Germinal center (tissue), 1 donor: ENCODE measurements at regions not wholly inside any gene's neighbourhood (a gene's known extent, or its start where the extent isn't known, plus 50 kb on each side); places are given as distances from the start of the nearest gene placed in this dataset.
A peak's percentile ranks its signal among the peaks of the same experiment; 100 is the strongest.
"Not testable (repeated sequence)": the region's sequence is repeated elsewhere in the genome, so short reads cannot be mapped to it uniquely, and the experiment has no call there.

Experiments
- DNase-seq: peaks from one replicate; pipeline ENCODE4 v3.0.0; 2012; ENCODE audit warnings: mixed read lengths, low spot score

DNA sequence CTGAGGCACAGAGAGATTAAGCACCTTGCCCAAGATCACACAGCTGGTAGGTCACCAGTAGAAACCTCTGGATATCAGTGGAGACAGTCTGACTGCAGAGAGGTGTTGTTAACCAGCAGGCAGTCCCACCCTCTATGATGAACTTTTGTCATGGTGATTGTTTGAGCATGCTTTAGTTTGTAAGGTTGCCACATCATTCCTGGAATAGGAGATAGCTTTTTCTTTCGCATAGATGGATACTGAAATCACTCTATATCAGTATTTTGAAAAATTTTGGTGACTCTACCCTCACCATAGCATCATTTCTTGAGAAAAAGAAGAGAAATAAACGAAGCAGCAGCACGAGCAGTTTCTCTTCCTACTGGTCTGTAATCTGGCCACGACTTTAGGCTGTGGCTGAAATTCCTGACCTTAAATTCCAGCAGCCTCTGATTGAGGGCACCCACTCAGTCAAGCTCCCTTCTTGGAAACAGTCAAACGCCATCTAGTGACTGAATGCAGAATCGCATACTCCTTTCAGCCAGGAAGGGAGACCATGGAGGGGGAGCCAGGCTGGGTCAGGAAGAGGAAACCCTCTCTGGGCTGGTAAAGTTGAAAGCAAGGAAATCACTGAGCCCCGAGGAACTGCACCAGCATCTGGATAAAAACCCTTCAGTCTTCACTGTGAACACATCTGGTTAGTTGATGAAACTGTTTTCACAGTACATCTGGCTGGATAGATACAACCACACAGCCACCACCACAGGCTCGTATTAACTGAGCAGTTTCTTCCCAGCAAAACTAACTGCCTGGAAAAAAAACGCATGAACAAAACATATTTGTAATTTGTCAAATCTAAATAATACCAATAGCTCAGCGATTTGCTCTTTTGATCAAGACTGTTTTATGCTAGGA is 108.5 kb upstream of the XYLT1 start:
- peak; percentile 65 for DNase-seq

DNA sequence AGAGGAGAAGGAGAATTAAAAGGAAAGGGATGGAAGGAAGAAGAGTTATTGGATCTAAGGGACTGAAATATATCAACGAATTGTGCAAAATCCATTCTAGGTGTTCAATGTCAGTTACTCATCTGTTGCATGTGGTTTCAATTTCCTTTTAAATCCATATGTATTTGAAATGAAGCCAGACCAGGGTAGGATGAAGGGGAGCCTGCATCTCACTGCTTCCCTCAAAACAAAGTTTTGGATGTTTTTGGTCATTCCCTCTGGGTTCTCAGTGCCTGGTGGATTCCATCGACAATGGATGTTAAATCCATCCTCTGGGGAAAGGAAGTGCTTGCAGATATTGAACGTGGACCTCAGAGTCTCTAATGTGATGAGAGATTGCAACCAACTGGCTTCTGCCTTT is 103.5 kb upstream of the XYLT1 start:
- no peak for DNase-seq

DNA sequence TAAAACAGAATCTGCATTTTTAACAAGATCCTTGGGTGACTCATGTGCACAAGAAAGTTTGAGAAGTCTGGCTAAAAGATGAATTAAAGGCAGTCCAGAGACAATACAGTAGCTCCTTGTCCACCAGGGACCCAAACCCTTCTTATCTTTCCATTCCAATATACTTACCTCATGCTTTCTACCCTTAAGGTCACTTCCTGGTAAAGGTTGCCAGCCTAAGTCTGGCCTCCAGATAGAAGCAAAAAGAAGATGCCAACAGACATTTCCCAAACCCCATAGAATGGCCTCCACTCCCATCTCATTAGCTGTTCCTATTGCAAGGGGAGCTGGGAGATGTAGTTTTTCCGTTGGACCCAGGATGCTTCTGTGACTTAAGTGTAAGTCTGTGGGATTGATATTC is 101.4 kb upstream of the XYLT1 start:
- DNase-seq: no peak

DNA sequence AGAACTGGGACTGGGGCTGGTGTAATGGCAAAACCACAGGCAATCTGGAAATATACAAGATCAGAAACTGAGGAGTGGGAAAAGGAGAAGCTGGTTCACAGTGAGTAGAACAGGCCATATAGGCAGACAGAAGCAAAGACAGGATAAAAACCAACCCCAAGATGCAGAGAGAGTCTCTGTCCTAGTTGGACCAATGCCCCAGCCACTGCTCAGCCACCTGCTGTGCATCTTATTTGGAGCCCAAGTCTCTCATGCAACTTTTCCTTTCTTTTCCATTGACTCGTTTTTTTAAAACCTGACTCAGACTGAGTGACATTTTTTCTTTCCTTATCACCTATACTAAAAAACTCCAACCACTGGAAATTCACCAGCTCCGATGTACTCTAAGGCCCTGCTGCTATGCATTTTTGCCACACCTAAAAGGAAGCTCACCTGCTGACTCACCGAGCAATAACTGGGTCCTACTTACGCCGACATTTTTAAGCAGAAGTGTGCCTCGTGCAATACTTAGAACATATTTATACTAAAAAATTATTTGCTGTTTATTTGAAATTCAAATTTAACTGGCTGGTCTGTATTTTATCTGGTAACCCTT is 100.8 kb upstream of the XYLT1 start:
- DNase-seq: no peak

DNA sequence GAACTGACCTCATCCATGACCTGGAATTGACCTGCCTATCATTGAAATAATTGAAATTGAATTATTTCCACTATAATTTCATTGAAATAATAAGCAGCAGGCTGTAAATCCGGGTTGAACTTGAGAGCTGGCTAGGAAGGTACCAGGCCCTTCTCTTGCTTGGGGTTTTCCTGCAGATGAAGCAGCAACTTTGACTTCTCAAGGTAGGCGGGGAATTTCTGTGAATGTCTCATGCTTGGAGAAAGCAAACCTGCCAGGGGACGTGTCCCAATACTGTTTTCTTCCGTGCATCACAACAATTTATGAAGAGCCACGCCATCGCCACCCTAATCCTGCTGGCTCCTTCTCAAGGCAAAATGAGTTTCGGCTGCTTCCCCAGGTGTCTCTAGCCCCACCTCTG is 97.5 kb upstream of the XYLT1 start:
- DNase-seq: no peak

DNA sequence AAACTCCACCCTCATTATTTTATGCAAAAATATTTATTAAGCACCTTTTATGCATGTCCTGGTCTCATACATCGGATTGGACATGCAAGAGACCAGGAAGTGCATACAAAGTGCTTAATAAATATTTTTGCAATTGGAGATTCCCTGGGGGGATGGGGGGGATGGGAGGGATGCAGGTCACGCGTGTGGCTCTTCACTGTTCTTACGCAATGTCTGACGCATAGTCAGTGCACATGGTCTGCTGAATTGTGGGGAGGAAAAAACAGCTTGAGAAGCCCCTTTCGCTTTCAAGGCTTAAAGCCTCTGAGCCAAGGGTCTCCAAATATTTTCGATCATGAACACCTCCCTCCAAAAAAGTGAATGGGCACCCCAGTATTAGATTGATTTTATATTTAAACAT is 96.7 kb upstream of the XYLT1 start:
- no peak for DNase-seq

DNA sequence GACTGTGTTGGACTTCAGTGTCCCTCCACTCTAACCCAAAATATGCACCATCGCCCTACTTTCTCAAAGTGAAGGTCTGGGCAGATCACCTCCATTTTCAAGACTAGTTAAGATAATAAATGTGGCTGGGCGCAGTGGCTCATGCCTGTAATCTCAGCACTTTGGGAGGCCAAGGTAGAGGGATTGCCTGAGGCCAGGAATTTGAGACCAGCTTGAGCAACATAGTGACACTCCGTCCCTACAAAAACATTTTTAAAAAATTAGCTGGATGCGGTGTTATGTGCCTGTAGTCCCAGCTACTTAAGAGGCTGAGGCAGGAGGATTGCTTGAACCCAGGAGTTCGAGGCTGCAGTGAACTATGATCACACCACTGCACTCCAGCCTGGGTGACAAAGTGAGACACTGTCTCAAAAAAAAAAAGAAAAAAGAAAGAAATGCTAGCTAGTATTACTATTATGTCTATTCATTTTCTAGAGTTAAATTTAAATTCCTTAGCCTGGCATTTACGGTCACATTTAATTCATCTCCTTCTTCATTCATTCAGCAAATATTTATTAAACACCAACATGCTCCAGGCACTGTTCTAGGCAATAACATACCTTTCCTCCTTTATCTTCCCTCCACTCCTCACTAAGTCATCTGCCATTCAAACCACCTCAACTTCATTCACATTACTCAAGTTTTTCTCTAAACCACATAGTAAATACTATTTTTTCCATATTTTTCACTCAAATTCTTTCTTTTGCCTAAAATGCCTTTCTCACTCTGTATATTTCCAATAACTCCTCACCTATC is 96.1 kb upstream of the XYLT1 start:
- DNase-seq: no peak

DNA sequence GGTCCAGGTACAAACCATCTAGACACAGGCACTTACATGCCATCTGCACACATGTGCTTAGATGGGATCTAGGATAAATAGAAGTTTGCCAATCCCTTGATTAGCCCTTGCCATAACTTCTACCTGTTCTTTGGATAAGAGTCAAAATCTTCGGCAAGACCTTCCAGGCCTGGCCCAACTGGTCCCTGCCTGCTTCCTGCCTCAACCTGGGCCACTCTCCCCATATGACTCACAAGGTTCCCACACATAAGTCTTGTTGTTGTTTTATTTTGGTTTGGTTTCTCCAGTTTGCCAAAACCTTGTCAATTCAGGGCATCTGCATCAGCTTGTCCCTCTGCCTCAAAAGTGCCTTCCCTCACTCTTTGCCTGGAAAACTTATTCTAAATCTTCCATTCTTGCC is 95.3 kb upstream of the XYLT1 start:
- no peak for DNase-seq

DNA sequence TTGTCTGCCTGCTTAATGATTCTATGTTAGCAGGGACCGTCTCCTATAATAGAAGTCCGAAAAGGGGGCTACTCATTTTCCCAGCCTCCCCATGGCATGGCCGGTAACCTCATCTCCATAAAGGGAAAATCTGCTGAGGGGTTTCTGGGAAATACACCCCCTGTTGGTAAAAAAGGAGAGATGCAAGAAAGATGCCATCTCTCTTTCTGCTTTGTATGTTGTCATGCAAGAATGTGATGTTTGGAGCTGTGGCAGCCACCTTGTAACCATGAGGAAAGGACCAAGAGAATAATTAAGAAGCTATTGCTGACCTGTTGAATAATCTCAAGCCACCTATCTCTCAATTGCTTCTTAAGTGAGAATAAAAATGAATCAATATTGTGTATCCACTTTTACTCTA is 94.8 kb upstream of the XYLT1 start:
- no peak for DNase-seq

DNA sequence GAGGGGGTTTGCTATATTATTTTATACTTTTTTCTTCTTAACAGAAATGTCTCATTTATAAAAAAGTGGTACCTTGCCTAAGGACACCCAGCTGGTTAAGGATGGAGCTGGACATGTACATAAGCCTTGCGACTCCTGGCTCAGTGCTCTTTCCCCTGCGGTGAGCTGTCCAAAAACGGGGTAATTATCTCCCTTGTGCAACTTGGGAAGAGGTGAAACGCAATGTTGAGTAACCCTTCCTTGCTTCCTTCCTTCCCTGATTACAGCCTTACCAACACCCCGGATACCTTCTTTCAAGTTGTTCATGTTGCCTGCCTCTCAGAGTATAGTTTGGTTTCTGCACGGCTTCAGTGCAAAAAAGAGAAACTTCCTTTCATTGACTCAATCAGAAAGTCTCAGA is 94.1 kb upstream of the XYLT1 start:
- no peak for DNase-seq

DNA sequence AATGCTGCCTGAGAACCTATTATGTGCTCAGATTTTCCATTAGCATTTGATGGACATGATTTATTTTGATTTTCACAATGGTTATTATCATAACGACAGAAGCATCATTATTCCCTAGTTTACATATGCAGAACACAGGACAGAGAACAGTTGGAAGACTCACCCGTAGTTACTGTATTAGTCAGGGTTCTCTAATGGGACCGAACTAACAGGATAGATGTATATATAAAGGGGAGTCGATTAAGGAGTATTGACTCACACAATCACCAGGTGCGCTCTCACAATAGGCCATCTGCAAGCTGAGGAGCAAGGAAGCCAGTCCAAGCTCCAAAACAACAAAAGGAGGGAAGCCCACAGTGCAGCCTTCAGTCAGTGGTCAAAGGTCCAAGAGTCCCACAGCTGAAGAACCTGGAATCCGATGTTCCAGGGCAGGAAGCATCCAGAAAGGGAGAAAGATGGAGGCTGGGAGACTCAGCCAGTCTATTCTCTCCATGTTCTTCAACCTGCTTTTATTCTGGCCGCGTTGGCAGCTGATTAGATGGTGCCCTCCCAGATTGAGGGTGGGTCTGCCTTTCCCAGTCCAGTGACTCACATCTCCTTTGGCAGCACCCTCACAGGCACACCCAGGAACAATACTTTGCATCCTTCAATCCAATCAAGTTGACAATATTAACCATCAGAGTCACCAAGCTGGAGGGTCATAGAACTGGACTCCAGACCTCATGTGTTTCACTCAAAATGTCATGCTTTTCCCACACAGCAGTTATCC is 92.7 kb upstream of the XYLT1 start:
- DNase-seq: no peak

DNA sequence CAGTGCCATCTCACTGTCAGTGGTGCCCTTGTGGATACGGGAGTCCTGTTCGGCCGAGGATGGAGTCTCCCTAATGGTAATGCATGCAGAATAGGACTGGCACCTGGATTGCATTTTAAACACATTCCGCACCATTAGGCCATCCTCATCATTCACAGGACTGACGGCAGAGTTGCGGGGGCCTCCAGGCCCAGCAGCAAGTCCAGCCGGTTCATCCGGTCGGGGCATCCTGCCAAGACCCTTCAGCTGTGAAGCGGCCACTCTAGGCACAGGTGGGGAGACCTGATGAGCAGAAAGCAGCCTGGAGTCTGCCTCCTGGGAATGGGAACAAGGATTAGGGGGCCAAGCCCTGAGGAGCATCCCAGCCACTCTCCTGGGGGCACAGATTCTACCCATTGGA is 90.3 kb upstream of the XYLT1 start:
- DNase-seq: no peak

DNA sequence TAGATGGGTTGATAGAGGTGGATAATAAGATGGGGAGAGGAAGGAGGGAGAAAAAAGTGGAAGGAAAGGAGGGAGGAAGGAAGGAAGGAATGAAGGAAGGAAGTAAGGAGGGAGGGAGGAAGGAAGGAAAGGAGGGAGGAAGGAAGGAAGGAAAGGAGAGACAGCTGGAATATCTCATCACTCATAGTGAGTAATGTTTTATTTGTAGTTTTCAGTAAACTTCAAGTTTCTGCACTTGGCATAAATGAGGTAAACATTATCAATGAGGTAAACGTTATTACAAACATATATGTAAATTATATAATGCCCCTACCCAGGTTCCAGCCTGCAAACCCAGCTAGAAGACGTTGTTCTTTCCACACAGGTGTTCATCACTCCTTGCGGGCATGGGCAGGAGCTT is 89.8 kb upstream of the XYLT1 start:
- DNase-seq: no peak

DNA sequence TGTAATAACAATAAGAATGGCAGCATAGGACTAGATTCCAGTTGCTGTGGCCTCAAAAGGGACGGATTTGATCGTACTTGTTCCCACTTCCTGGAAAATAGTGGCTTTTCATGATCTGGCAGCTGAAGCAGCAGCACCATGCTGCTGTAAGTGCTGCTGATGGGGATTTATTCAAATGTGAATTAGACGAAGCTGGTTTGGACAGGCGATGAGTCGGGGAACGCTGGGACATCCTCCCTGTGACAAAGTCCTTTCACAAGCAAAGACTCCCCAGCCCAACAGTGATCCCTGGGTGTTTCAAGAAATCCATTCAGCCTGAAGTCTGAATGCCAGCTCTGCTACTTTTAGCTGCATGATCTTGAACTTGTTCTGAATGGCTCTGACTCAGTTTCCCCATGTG is 88.6 kb upstream of the XYLT1 start:
- DNase-seq: no peak

DNA sequence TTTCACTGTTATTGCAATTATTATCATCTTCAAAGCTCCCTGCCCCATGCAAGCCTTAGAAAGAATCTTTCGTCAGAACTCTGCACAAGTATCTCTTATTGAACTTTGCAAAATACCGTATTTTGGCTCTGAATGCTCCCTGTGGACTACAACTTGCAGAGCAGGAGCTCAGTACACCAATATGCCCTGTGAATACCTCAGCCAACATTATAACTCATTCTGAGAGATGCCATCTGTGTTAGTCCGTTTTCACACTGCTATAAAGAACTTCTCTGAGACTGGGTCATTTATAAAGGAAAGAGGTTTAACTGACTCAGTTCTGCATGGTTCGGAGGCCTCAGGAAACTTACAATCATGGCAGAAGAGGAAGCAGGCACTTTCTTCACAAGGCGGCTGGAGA is 87.2 kb upstream of the XYLT1 start:
- DNase-seq: no peak

DNA sequence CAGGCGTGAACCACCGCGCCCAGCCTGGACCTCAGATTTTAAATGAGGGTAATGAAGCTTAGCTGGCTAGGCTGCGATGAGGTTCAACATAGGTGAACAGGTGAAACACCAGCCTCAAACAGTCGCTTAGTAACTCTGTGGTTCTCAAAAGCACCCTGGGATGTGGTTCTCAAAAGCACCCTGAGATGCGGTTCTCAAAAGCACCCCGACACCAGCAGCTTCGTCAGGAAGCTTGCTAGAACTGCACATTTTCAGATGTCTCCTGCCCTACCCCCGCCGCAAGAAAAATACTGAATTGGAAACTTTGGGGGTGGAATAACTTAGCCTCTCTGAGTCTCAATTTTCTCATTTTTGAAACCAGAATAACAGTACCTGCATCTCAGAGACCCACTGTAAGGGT is 86.7 kb upstream of the XYLT1 start:
- no peak for DNase-seq

DNA sequence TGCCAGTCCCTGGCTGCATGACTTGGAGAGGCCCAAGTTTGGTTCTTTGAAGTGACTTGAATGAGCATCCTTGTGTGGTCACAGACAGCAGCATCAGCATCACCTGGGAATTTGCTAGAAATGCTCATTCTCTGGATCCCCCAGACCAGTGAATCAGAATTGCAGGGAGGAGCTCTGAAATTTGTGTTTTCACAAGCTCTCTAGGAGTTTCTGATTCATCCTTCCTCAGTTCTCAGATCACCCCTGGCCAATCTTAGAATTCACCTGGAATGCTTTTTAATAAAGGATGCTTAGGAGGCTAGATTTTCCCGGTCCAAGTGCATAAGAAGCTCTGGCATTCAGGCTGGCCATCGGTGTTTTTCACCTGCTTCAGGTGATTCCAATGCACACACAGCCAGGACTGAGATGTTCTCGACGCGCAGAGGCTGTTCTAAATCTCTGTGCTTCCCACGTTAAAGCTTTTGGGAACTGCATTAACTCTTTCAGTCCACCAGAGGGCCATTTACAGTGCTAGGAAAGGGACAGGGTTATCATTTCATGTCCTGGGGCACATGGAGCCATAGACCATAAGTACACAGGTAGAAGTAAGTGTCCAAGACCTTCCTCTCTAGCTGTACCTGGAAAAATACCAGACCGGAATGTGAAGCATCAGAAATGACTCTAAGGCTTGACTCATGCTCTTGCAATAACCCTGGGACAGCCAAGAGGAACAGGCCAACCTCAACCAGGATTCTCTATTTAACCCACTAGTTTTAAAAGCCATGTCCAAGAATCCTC is 85.7 kb upstream of the XYLT1 start:
- peak; percentile 24 for DNase-seq

DNA sequence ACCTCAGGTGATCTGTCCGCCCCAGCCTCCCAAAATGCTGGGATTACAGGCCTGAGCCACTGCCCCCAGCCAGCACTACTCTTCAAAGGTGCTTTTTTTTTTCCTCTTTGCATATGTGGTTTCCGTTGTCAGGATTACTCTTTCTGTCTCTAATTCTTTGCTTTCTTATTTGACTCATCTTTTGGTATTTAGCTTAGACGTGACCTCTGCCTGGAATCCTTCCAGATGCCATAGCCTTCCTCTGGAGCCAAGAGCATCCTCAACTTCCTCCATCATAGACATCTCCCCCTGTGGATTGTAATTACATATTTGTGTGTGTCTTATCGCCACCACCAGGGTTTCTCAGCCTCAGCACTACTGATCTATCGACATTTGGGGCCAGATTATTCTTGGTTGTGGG is 84.4 kb upstream of the XYLT1 start:
- DNase-seq: no peak

DNA sequence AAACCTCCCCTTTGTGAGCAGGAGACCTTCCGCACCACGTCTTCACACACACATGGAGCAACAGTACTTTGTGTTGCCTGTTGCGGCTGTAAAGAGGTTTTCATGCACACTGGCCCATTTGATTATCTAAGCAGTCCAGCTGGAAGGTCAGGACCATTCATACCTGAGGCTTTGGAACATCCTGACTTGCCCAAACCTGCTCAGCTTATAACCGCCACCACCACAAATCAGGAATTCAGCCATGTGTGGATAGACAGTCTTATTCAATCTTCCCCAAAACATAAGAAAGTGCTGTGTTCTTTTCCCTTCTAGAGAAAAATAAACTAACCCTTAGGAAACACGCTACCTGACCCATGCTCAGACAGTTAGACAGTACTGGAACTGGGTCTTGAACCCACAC is 81.6 kb upstream of the XYLT1 start:
- no peak for DNase-seq

DNA sequence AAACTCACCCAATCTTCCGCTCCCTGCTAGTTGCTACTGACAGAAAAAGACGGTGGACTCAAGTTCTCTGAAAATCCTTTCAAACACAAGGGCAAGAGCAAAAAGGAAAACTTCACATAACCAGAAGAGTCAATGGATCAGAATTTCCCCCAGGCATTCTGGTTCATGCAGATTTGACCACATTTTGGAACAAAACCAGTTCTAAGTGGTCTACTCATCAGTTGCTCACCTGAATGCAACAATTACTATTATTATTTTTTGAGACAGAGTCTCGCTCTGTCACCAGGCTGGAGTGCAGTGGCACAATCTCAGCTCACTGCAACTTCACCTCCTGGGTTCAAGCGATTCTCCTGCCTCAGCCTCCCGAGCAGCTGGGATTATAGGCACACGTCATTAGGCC is 80.9 kb upstream of the XYLT1 start:
- not testable (repeated sequence) for DNase-seq

DNA sequence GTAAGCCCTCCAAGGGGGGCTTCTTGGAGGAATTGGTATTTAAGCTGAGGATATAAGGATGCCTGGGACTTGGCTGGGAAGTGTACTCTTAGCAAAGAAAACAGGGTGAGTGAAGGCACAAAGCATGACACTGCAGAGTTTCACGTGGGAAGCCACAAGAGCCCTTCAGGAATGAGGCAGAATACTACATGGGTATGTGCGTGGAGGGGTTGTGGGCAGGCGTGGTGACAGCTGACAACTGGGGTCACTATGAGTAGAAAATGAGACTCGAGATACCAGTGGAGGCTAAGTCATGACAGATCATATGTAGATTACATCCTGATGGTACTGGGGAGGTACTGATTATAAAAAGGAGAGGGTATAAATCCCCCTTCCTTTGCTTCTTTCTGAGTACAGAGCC is 78.1 kb upstream of the XYLT1 start:
- DNase-seq: no peak

DNA sequence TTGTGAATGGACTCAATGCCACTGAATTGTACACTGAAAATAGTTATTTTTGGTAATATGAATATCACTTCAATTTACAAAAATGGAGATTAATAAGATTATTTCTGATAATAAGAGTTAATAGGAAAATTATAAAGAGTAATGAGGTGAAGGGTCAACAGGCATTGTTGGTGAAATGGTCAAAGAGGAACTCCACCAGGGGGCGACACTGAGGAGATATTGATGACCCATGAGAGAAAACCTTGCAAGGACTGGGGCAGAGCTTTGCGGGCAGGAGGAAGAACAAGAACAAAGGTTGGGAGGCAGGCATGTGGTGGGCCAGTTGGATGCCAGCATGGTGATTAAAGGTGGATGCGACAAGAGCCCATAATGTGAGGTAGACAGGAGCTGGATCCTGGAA is 74.0 kb upstream of the XYLT1 start:
- peak; percentile 28 for DNase-seq
